ENCODE measurements at regions not wholly inside any gene's neighbourhood (a gene's known extent, or its start where the extent isn't known, plus 50 kb on each side); places are given as distances from the start of the nearest gene placed in this dataset.

DNA sequence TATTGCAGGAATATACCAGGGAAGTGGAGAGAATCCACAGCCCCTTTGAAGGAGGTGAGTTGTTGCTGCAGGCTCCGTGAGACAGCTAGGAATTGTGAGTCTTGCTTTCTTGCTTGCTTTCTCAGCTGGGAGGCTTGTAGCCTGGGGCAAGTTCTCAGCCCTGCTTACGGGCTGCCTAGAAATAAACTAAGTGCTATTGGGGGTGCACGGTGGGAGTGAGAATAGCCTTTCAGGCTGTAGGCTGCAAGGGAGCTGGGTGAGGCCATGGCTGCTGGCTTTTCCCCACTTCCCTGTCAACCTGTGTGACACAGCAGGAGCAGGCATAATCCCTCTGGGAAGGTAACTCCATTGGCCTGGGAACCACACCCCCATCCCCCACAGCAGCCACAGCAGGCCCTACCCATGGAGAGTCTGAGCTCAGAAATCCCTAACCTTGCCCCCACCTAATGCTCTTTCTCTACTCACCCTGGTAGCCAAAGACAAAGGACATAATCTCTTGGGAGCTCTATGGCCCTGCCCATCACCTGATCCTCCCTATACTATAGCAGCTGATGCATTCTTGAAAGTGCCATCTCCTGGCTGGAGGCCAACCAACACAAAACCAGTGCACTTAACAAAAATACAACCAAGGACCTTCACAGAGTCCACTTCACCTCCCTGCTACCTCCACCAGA lies 113.0 kb downstream of the MMRN1 start:
- no peak for DNase-seq

DNA sequence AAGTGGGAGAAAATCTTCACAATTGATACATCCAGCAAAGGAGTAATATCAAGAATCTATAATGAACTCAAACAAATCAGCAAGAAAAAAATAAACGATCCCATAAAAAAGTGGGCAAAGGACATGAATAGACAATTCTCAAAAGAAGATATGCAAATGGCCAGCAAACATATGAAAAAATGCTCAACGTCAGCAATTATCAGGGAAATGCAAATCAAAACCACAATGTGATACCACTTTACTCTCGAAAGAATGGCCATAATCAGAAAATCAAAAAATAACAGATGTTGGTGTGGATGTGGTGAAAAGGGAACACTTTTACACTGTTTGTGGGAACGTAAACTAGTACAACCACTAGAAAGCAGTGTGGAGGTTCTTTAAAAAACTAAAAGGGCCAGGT lies 114.3 kb upstream of the CCSER1 start:
- DNase-seq: no peak

- no peak for DNase-seq
Measured at GRCh38 chr4:90024519-90024918, 102.7 kb upstream of the CCSER1 start.

DNA sequence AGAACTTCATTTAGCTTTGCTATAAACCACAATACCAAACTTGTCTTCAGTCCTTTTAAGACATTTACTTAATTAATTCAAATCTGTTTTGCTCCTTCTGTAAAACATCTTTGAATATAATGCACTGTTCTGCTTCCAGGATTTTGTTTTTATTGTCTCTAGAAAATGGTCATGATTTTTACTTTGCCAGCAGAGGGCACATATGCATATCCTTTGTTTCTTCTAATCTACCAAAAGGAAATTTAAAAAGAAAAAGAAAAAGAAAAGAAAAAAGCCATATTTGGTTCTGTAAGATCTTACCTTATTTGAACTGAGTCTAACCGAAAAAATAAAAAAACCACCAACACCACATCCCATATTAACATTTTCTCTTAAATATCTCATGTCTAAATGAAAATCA lies 101.9 kb upstream of the CCSER1 start:
- DNase-seq: peak; percentile 22

DNA sequence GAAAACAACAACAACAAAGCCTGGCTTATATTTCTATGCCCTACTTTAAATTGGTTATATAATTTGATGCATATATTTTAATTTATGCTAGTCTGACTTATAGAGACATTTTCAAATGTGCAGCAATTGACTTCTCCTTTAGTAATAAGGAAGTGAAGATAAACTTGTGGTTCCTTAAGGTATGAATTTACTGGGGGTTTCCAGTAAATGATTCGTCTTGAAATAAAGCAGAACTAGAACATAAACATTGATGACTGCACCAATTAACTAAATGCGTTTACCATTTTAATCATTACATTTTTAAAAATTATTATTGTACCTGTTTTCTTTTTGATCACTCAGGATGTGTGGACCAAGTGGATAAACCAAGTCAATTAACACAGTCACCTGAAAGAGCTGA lies 99.6 kb upstream of the CCSER1 start:
- DNase-seq: peak; percentile 62

DNA sequence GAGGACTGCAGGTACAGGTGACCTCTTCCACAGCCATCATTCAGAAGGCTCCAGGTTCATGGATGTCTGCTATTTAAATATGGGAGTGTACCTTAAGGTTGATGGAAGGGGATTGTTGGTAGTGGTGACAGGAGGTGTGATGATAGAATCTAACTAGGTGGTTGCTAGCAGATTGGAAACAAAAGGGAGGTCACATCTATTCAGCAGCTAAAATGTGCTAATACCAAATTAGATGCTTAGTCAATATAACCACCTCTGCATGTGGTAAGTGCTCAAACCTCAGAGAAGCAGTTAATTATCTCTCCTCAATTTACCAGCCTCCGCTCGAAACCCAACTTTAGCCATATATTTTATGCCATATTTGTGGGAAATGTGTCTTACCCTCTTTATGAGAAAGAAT lies 98.7 kb upstream of the CCSER1 start:
- no peak for DNase-seq

- DNase-seq: no peak
Measured at GRCh38 chr4:90030202-90030601, 97.0 kb upstream of the CCSER1 start.

DNA sequence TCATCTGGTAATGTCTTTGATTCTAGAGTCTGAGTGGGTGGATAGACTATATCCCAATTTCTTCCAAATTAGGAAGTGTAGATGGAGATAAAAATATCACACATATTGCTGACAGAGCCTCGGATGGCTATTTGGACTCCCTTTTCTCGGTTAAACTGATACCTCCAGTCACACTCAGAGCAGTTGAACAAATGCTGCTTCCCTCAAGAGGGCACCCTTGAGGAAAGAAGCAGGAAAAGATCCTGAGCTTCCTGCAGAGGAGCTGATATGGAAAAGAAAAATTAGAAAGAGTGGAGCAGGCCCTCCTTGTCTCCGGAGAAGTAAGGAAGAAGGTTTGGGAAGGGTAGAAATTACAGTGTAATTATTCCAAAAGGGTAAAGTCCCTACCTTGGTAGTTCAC lies 96.2 kb upstream of the CCSER1 start:
- DNase-seq: peak; percentile 3

DNA sequence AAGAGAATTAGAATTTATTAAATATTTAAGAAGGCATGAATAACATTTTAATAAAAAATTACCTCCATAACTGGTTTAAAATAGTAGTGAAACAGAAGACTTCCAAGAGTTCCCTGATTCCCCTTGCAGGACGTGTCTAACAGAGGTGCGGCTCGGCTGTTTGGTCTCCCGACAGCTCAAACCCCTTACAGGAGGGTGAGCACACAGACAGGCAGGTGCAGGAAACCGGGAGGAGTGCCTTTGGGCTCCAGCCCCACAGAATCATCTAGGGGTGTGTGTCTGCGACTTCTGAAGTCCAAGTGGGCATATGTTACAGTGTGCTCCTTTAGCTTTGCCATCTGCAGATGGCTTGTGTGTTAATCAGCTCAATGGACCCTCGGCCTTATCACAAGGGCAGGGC lies 88.1 kb upstream of the CCSER1 start:
- DNase-seq: no peak

- DNase-seq: no peak
Measured at GRCh38 chr4:90051999-90052398, 75.2 kb upstream of the CCSER1 start.

DNA sequence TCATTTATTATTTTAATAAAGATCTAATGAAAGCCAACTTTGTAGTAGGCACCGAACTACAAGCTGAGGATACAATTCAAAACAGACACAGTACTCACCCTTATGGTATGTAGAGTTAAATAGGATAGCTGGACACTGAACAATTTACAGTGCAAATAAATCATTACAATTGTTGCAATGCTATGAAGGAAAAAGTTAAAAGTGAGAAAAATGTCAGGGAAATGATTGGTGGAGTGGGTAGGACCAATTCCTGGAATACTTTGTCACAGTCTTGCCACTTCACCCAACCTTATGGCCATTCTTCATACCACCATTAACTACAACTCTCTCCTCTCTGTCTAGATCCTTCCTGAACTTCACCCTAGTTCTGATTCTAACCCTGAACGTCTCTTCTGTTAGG lies 70.1 kb upstream of the CCSER1 start:
- DNase-seq: no peak

GRCh38 chr4:90060039-90060438 lies 67.2 kb upstream of the CCSER1 start:
- DNase-seq: no peak

DNA sequence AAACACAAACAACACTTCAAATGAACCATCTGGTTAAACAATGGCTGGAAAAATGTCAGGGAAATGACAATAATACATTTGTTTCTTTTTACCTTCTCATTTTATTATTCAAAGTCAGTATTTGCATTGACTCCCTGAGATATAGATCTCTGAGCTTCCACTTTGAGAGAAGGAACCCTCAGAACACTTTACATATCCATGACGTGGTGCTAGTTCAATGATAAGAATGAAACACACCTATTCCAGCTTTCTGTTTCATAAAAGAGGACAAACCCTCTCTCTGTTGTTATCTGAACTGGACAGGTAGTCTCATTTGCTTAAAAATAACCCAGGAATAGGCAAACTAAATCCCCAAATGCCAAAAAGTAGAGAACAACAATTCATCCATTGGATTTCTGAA lies 65.3 kb upstream of the CCSER1 start:
- no peak for DNase-seq

- DNase-seq: no peak
Measured at GRCh38 chr4:90064196-90064595, 63.0 kb upstream of the CCSER1 start.

- DNase-seq: no peak
Measured at GRCh38 chr4:90069151-90069550, 58.0 kb upstream of the CCSER1 start.

DNA sequence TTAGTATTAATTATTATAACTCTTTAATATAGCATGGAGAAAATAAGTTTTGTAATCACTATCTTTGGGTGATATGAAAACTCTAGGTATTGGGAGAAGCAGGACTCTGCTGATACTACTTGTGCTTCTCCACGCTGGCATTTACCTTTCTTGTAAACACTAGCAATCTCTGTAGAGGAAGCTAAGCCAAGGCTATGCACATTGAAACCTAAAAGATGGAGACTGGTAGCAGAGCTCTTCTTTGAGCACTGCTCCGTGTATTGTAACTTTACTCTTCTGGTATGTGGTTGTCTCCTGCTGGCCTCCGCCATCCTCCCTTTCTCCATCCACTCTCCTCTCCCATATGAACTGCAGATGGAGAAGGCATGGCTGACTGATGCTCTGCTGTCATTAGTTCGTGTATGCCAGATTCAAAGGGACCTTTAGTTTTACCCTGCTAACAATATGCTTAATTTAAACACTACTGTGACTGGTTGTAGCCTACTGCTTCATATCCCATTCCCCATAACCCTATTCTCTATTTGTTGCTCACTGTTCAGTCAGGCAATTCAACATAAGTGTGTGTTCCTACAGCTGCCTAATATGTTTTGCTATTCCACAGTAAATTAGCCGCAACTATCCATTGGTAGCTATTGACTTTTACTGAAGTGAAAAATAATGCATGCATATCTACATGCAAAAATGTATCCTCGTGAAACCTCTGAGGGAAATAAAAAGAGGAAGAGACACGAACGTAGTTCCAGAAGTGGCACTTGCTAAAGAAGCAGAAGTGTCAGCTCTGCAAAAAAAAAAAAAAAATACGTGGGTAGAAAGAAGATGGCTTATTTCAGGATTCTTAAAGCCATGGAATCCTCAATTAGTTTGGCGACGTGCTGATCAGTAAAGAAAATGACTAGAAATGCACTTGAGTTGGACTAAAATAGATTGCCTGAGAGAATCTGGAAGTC lies 55.6 kb upstream of the CCSER1 start:
- peak; percentile 73 for DNase-seq

DNA sequence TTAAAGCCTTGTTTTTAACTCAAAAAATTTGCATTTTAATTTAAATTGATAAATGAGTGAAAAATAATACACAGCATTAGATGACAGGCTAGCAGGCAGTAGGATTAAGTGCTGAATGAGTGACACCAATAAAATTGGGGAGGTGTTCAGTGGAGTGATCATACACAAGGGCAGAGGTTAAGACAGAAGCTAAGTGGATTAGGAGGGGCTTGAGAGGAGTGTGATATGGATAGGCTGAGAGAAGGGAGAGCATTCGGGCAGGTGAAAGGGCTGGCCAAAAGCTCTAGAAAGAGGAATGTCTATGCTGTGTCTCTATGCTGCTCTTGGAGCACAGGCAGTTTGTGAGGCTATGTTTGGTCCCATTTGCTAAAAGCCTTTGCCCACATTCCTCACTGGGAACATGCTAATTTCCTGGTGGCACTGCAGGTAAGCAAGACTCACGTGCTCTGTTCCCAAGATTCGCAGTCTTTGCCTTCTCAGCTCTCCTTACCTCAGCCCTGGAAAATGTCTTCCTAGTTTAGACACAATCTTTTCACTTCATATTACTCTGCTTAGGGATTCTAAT lies 52.8 kb upstream of the CCSER1 start:
- DNase-seq: no peak
